Immature natural killer cell (primary cell): ENCODE measurements at regions not wholly inside any gene's neighbourhood (a gene's known extent, or its start where the extent isn't known, plus 50 kb on each side); places are given as distances from the start of the nearest gene placed in this dataset.

ENCODE experiments used
- DNase-seq, 3 donors: peaks; one replicate each; pipeline ENCODE4 v3.0.0; 2022; ENCODE audit warnings: mixed read lengths in 1 of 3
- H3K27ac Mint-ChIP-seq, 6 donors: one replicate each; pipeline ENCODE4 v1.8.0; 2020; ENCODE audit warnings: mixed read lengths in 6 of 6, mild to moderate bottlenecking in 5 of 6, inconsistent platforms in 4 of 6, moderate library complexity in 3 of 6
- H3K27me3 Mint-ChIP-seq, 3 donors: one replicate each; pipeline ENCODE4 v1.8.0; 2020 to 2021; ENCODE audit warnings: low read depth in 3 of 3, mild to moderate bottlenecking in 3 of 3, mixed read lengths in 3 of 3, moderate library complexity in 3 of 3, inconsistent platforms in 1 of 3
- H3K36me3 Mint-ChIP-seq, 3 donors: one replicate each; pipeline ENCODE4 v1.8.0; 2020; ENCODE audit warnings: mixed read lengths in 3 of 3, inconsistent platforms in 2 of 3, mild to moderate bottlenecking in 2 of 3
- H3K4me1 Mint-ChIP-seq, 2 donors: one replicate each; pipeline ENCODE4 v1.8.0; 2020; ENCODE audit warnings: inconsistent platforms in 2 of 2, mild to moderate bottlenecking in 2 of 2, mixed read lengths in 2 of 2, moderate library complexity in 1 of 2
- H3K4me3 Mint-ChIP-seq, 5 donors: one replicate each; pipeline ENCODE4 v1.8.0; 2020; ENCODE audit warnings: mild to moderate bottlenecking in 5 of 5, mixed read lengths in 5 of 5, inconsistent platforms in 3 of 5, moderate library complexity in 3 of 5
- H3K9me3 Mint-ChIP-seq, 6 donors: one replicate each; pipeline ENCODE4 v1.8.0; 2020; ENCODE audit warnings: mild to moderate bottlenecking in 6 of 6, mixed read lengths in 6 of 6, inconsistent platforms in 4 of 6, moderate library complexity in 3 of 6

- H3K4me1 Mint-ChIP-seq: no peaks in the 10 kb centered on the region
- H3K27ac Mint-ChIP-seq: no peak overlapping the region
- H3K4me3 Mint-ChIP-seq: no peak overlapping the region
- H3K27me3 Mint-ChIP-seq: peaks cover 0 to 3% (median 3%) of the 10 kb centered on the region in 3 donors
- peaks cover 1 to 13% (median 6%) of the 10 kb centered on the region in 6 donors for H3K9me3 Mint-ChIP-seq
- DNase-seq: no peak
- H3K36me3 Mint-ChIP-seq: no peaks in the 10 kb centered on the region
Measured at GRCh38 chr9:19682397-19682796, 106.4 kb downstream of the SLC24A2 start.

GRCh38 chr9:19681846-19682245 is 107.0 kb downstream of the SLC24A2 start:
- no peaks in the 10 kb centered on the region for H3K4me1 Mint-ChIP-seq
- no peak for DNase-seq
- peaks cover 0 to 3% (median 2%) of the 10 kb centered on the region in 3 donors for H3K27me3 Mint-ChIP-seq
- H3K9me3 Mint-ChIP-seq: peaks cover 1 to 13% (median 5%) of the 10 kb centered on the region in 6 donors
- no peak overlapping the region for H3K4me3 Mint-ChIP-seq
- H3K36me3 Mint-ChIP-seq: no peaks in the 10 kb centered on the region
- no peak overlapping the region for H3K27ac Mint-ChIP-seq

GRCh38 chr9:19677924-19678323 is 110.9 kb downstream of the SLC24A2 start:
- peaks cover 0 to 10% (median 6%) of the 10 kb centered on the region in 6 donors for H3K9me3 Mint-ChIP-seq
- DNase-seq: no peak
- no peak overlapping the region for H3K27ac Mint-ChIP-seq
- no peak overlapping the region for H3K4me3 Mint-ChIP-seq
- no peaks in the 10 kb centered on the region for H3K36me3 Mint-ChIP-seq
- peaks cover 0 to 3% (median 2%) of the 10 kb centered on the region in 3 donors for H3K27me3 Mint-ChIP-seq
- no peaks in the 10 kb centered on the region for H3K4me1 Mint-ChIP-seq

GRCh38 chr9:19675492-19675891 is 113.3 kb downstream of the SLC24A2 start:
- DNase-seq: no peak
- no peak overlapping the region for H3K27ac Mint-ChIP-seq
- H3K9me3 Mint-ChIP-seq: peaks cover 0 to 6% (median 5%) of the 10 kb centered on the region in 6 donors
- H3K4me3 Mint-ChIP-seq: no peak overlapping the region
- no peaks in the 10 kb centered on the region for H3K36me3 Mint-ChIP-seq
- no peaks in the 10 kb centered on the region for H3K4me1 Mint-ChIP-seq
- no peaks in the 10 kb centered on the region for H3K27me3 Mint-ChIP-seq

- peaks cover 0 to 7% (median 0%) of the 10 kb centered on the region in 6 donors for H3K9me3 Mint-ChIP-seq
Measured at GRCh38 chr9:19666575-19666974, 122.3 kb downstream of the SLC24A2 start.

GRCh38 chr9:19665146-19665863 is 123.5 kb downstream of the SLC24A2 start:
- peaks cover 0 to 7% (median 0%) of the 10 kb centered on the region in 6 donors for H3K9me3 Mint-ChIP-seq
- no peak overlapping the region for H3K27ac Mint-ChIP-seq
- DNase-seq: no peak
- H3K27me3 Mint-ChIP-seq: peaks cover 0 to 5% (median 3%) of the 10 kb centered on the region in 3 donors
- no peak overlapping the region for H3K4me3 Mint-ChIP-seq
- no peaks in the 10 kb centered on the region for H3K4me1 Mint-ChIP-seq
- H3K36me3 Mint-ChIP-seq: no peaks in the 10 kb centered on the region

More at GRCh38 chr9:19666575-19666974, 122.3 kb downstream of the SLC24A2 start:
- Mint-ChIP-seq H3K27me3 (peaks cover 0 to 5% (median 3%) of the 10 kb centered on the region in 3 donors), H3K27ac (no peak overlapping the region), H3K36me3 (no peaks in the 10 kb centered on the region), H3K4me1 (no peaks in the 10 kb centered on the region), H3K4me3 (no peak overlapping the region)
- DNase-seq: no peak

- Mint-ChIP-seq H3K27me3 (peaks cover 0 to 5% (median 3%) of the 10 kb centered on the region in 3 donors), H3K36me3 (no peaks in the 10 kb centered on the region), H3K4me1 (no peaks in the 10 kb centered on the region), H3K4me3 (no peak overlapping the region), H3K27ac (no peak overlapping the region), H3K9me3 (peaks cover 0 to 7% (median 0%) of the 10 kb centered on the region in 6 donors)
- DNase-seq: no peak
Measured at GRCh38 chr9:19663570-19663969, 125.3 kb downstream of the SLC24A2 start.

- H3K27ac Mint-ChIP-seq: no peak overlapping the region
- no peaks in the 10 kb centered on the region for H3K4me1 Mint-ChIP-seq
- H3K36me3 Mint-ChIP-seq: no peaks in the 10 kb centered on the region
- H3K9me3 Mint-ChIP-seq: no peaks in the 10 kb centered on the region
- H3K4me3 Mint-ChIP-seq: no peak overlapping the region
- no peak for DNase-seq
- H3K27me3 Mint-ChIP-seq: peaks cover 0 to 3% (median 2%) of the 10 kb centered on the region in 3 donors
Measured at GRCh38 chr9:19662213-19662612, 126.6 kb downstream of the SLC24A2 start.

GRCh38 chr9:19660019-19660418 is 128.8 kb downstream of the SLC24A2 start:
- Mint-ChIP-seq H3K4me1 (no peaks in the 10 kb centered on the region), H3K27ac (no peak overlapping the region), H3K36me3 (no peaks in the 10 kb centered on the region), H3K4me3 (no peak overlapping the region), H3K27me3 (peaks cover 0 to 3% (median 2%) of the 10 kb centered on the region in 3 donors), H3K9me3 (peaks cover 0 to 4% (median 0%) of the 10 kb centered on the region in 6 donors)
- no peak for DNase-seq

GRCh38 chr9:19656704-19657103 is 132.1 kb downstream of the SLC24A2 start:
- Mint-ChIP-seq H3K9me3 (peaks cover 0 to 4% (median 0%) of the 10 kb centered on the region in 6 donors), H3K27ac (no peak overlapping the region), H3K4me1 (no peaks in the 10 kb centered on the region), H3K36me3 (no peaks in the 10 kb centered on the region), H3K27me3 (peaks cover 0 to 6% (median 2%) of the 10 kb centered on the region in 3 donors), H3K4me3 (no peak overlapping the region)
- no peak for DNase-seq

- Mint-ChIP-seq H3K4me3 (no peak overlapping the region), H3K27ac (no peak overlapping the region), H3K4me1 (no peaks in the 10 kb centered on the region), H3K36me3 (no peaks in the 10 kb centered on the region), H3K9me3 (peaks cover 0 to 4% (median 0%) of the 10 kb centered on the region in 6 donors), H3K27me3 (peaks cover 0 to 6% (median 4%) of the 10 kb centered on the region in 3 donors)
- DNase-seq: no peak
Measured at GRCh38 chr9:19651681-19652080, 137.2 kb downstream of the SLC24A2 start.

- Mint-ChIP-seq H3K27ac (no peak overlapping the region), H3K36me3 (no peaks in the 10 kb centered on the region), H3K9me3 (no peaks in the 10 kb centered on the region), H3K27me3 (peaks cover 0 to 6% (median 4%) of the 10 kb centered on the region in 3 donors), H3K4me1 (no peaks in the 10 kb centered on the region), H3K4me3 (no peak overlapping the region)
- DNase-seq: no peak
Measured at GRCh38 chr9:19650312-19650711, 138.5 kb downstream of the SLC24A2 start.

GRCh38 chr9:19649336-19650041 is 139.3 kb downstream of the SLC24A2 start:
- H3K4me1 Mint-ChIP-seq: no peaks in the 10 kb centered on the region
- H3K4me3 Mint-ChIP-seq: no peak overlapping the region
- DNase-seq: no peak
- H3K36me3 Mint-ChIP-seq: no peaks in the 10 kb centered on the region
- no peaks in the 10 kb centered on the region for H3K9me3 Mint-ChIP-seq
- H3K27ac Mint-ChIP-seq: no peak overlapping the region
- H3K27me3 Mint-ChIP-seq: peaks cover 0 to 4% (median 3%) of the 10 kb centered on the region in 3 donors

- DNase-seq: no peak
- no peaks in the 10 kb centered on the region for H3K36me3 Mint-ChIP-seq
- H3K4me3 Mint-ChIP-seq: no peak overlapping the region
- no peaks in the 10 kb centered on the region for H3K4me1 Mint-ChIP-seq
- H3K27me3 Mint-ChIP-seq: peaks cover 0 to 4% (median 2%) of the 10 kb centered on the region in 3 donors
- H3K9me3 Mint-ChIP-seq: no peaks in the 10 kb centered on the region
- H3K27ac Mint-ChIP-seq: no peak overlapping the region
Measured at GRCh38 chr9:19648672-19649071, 140.2 kb downstream of the SLC24A2 start.
